Astrocyte (in vitro differentiated cells and primary cell): ENCODE measurements at regions not wholly inside any gene's neighbourhood (a gene's known extent, or its start where the extent isn't known, plus 50 kb on each side); places are given as distances from the start of the nearest gene placed in this dataset.

Experiments used
- DNase-seq: peaks from one replicate; pipeline ENCODE4 v3.0.0-alpha.2; 2010; ENCODE audit warnings: low read depth
- FAIRE-seq: peaks from 2 replicates; lab custom pipeline; 2011; peaks lifted over from hg19 to GRCh38; lab: Jason Lieb, UNC
- H2AFZ ChIP-seq: 2 replicates; pipeline ENCODE4 v1.6.0; 2012; ENCODE audit warnings: low read depth, low read length, inconsistent platforms
- H3K27ac ChIP-seq: 2 replicates; pipeline ENCODE4 v1.5.1; 2011; ENCODE audit warnings: low read depth, low read length, inconsistent platforms
- H3K27me3 ChIP-seq: 2 replicates; pipeline ENCODE4 v1.6.0; 2011; ENCODE audit warnings: low read length, inconsistent platforms; ENCODE audit not compliant: insufficient read depth
- H3K36me3 ChIP-seq: 2 replicates; pipeline ENCODE4 v1.5.1; 2011; ENCODE audit warnings: low read length, inconsistent platforms; ENCODE audit not compliant: insufficient read depth
- H3K4me1 ChIP-seq: 2 replicates; pipeline ENCODE4 v1.5.1; 2011; ENCODE audit warnings: low read length, inconsistent platforms; ENCODE audit not compliant: insufficient read depth
- H3K4me2 ChIP-seq: 2 replicates; pipeline ENCODE4 v1.6.0; 2012; ENCODE audit warnings: low read length, inconsistent platforms
- H3K4me3 ChIP-seq: 2 replicates; pipeline ENCODE4 v1.5.1; 2011; ENCODE audit warnings: low read depth, mild to moderate bottlenecking, low read length, inconsistent platforms; ENCODE audit not compliant: insufficient read depth
- H3K79me2 ChIP-seq: 2 replicates; pipeline ENCODE4 v1.6.0; 2012; ENCODE audit warnings: mild to moderate bottlenecking, low read length, inconsistent platforms; ENCODE audit not compliant: insufficient read depth
- H3K9ac ChIP-seq: 2 replicates; pipeline ENCODE4 v1.6.0; 2012; ENCODE audit warnings: mild to moderate bottlenecking, low read length, inconsistent platforms
- H3K9me3 ChIP-seq: 2 replicates; pipeline ENCODE4 v1.5.1; 2012; ENCODE audit warnings: low read depth, mild to moderate bottlenecking, low read length, inconsistent platforms; ENCODE audit not compliant: insufficient read depth
- H4K20me1 ChIP-seq: 2 replicates; pipeline ENCODE4 v1.6.0; 2012; ENCODE audit warnings: low read length, inconsistent platforms; ENCODE audit not compliant: insufficient read depth
- H3K27ac Mint-ChIP-seq: one replicate; pipeline ENCODE4 v1.8.0; 2021; ENCODE audit warnings: mild to moderate bottlenecking, mixed read lengths; ENCODE audit not compliant: unreplicated experiment
- H3K27me3 Mint-ChIP-seq: one replicate; pipeline ENCODE4 v1.8.0; 2021; ENCODE audit warnings: low read depth, mixed read lengths; ENCODE audit not compliant: unreplicated experiment
- H3K36me3 Mint-ChIP-seq: one replicate; pipeline ENCODE4 v1.8.0; 2021; ENCODE audit warnings: low read depth, mixed read lengths; ENCODE audit not compliant: unreplicated experiment
- H3K4me1 Mint-ChIP-seq: one replicate; pipeline ENCODE4 v1.8.0; 2021; ENCODE audit warnings: low read depth, mixed read lengths; ENCODE audit not compliant: unreplicated experiment
- H3K4me3 Mint-ChIP-seq: one replicate; pipeline ENCODE4 v1.8.0; 2021; ENCODE audit warnings: mild to moderate bottlenecking, moderate library complexity, mixed read lengths; ENCODE audit not compliant: unreplicated experiment
- H3K9me3 Mint-ChIP-seq: one replicate; pipeline ENCODE4 v1.8.0; 2021; ENCODE audit warnings: mild to moderate bottlenecking, mixed read lengths; ENCODE audit not compliant: unreplicated experiment
- CTCF ChIP-seq: IDR thresholded peaks from 2 replicates; pipeline ENCODE4 v1.5.1; 2011; ENCODE audit warnings: low read depth, mild to moderate bottlenecking, inconsistent platforms, low read length, moderate library complexity; ENCODE audit not compliant: insufficient read depth
- EZH2 ChIP-seq: IDR thresholded peaks from 2 replicates; pipeline ENCODE4 v1.6.1; 2012; ENCODE audit warnings: mild to moderate bottlenecking, low read length, inconsistent platforms; ENCODE audit not compliant: insufficient read depth

- no peaks in the 10 kb centered on the region for H3K4me1 Mint-ChIP-seq
- no peaks in the 10 kb centered on the region for H3K36me3 Mint-ChIP-seq
- Histone ChIP-seq H3K9ac (no peak overlapping the region), H3K27me3 (no peaks in the 10 kb centered on the region), H3K4me1 (no peaks in the 10 kb centered on the region), H2AFZ (no peak overlapping the region), H3K36me3 (no peaks in the 10 kb centered on the region), H3K4me2 (no peak overlapping the region), H3K79me2 (no peaks in the 10 kb centered on the region), H3K9me3 (peaks cover 3% of the 10 kb centered on the region), H4K20me1 (no peaks in the 10 kb centered on the region), H3K27ac (no peak overlapping the region), H3K4me3 (no peak overlapping the region)
- FAIRE-seq (no peak), DNase-seq (no peak)
- H3K4me3 Mint-ChIP-seq = no peak overlapping the region
- TF ChIP-seq EZH2 (no peak), CTCF (no peak)
- peaks cover 10% of the 10 kb centered on the region for H3K27me3 Mint-ChIP-seq
- no peak overlapping the region for H3K27ac Mint-ChIP-seq
- H3K9me3 Mint-ChIP-seq = no peaks in the 10 kb centered on the region
Measured at GRCh38 chr17:34001246-34001645, 253.8 kb upstream of the CCL2 start.

GRCh38 chr17:34006126-34006525, 249.0 kb upstream of the CCL2 start:
- no peak overlapping the region for H3K4me3 Mint-ChIP-seq
- peaks cover 2% of the 10 kb centered on the region for H3K9me3 ChIP-seq
- no peaks in the 10 kb centered on the region for H4K20me1 ChIP-seq
- H3K4me1 ChIP-seq = no peaks in the 10 kb centered on the region
- no peak overlapping the region for H3K27ac ChIP-seq
- H3K4me2 ChIP-seq = no peak overlapping the region
- H3K27ac Mint-ChIP-seq = no peak overlapping the region
- no peaks in the 10 kb centered on the region for H3K9me3 Mint-ChIP-seq
- no peak for FAIRE-seq
- H3K27me3 Mint-ChIP-seq = peaks cover 10% of the 10 kb centered on the region
- H3K9ac ChIP-seq = no peak overlapping the region
- no peak overlapping the region for H3K4me3 ChIP-seq
- no peak for TF ChIP-seq EZH2
- no peak for TF ChIP-seq CTCF
- no peak overlapping the region for H2AFZ ChIP-seq
- H3K79me2 ChIP-seq = no peaks in the 10 kb centered on the region
- H3K4me1 Mint-ChIP-seq = no peaks in the 10 kb centered on the region
- H3K36me3 Mint-ChIP-seq = no peaks in the 10 kb centered on the region
- H3K27me3 ChIP-seq = no peaks in the 10 kb centered on the region
- no peak for DNase-seq
- H3K36me3 ChIP-seq = no peaks in the 10 kb centered on the region

GRCh38 chr17:34008125-34008524, 247.0 kb upstream of the CCL2 start:
- Histone ChIP-seq H3K27me3 (no peaks in the 10 kb centered on the region), H3K4me2 (no peak overlapping the region), H3K27ac (no peak overlapping the region), H3K4me3 (no peak overlapping the region), H3K79me2 (no peaks in the 10 kb centered on the region), H2AFZ (no peak overlapping the region), H3K9ac (no peak overlapping the region), H3K4me1 (no peaks in the 10 kb centered on the region), H3K36me3 (no peaks in the 10 kb centered on the region), H4K20me1 (no peaks in the 10 kb centered on the region), H3K9me3 (no peaks in the 10 kb centered on the region)
- no peak for TF ChIP-seq EZH2
- TF ChIP-seq CTCF = no peak
- peaks cover 1% of the 10 kb centered on the region for H3K9me3 Mint-ChIP-seq
- no peak overlapping the region for H3K4me3 Mint-ChIP-seq
- H3K4me1 Mint-ChIP-seq = no peaks in the 10 kb centered on the region
- FAIRE-seq = no peak
- peaks cover 18% of the 10 kb centered on the region for H3K27me3 Mint-ChIP-seq
- H3K27ac Mint-ChIP-seq = no peak overlapping the region
- no peaks in the 10 kb centered on the region for H3K36me3 Mint-ChIP-seq
- no peak for DNase-seq
